CD4-positive, alpha-beta memory T cell (primary cell): ENCODE measurements at regions not wholly inside any gene's neighbourhood (a gene's known extent, or its start where the extent isn't known, plus 50 kb on each side); places are given as distances from the start of the nearest gene placed in this dataset.

ENCODE experiments used
- CTCF ChIA-PET: fragments of 350-600 bp; sonication (Branson Sonifier 250); formaldehyde crosslinking; loops from one replicate; lab custom pipeline; 2021; ENCODE audit warnings: inconsistent platforms; ENCODE audit not compliant: partially characterized antibody; lab: Charles Lee
- POLR2A ChIA-PET: fragments of 350-600 bp; sonication (Branson Sonifier 250); formaldehyde crosslinking; loops from one replicate; lab custom pipeline; 2021; ENCODE audit not compliant: partially characterized antibody; lab: Charles Lee
- DNase-seq, 5 donors: peaks; one replicate each; pipeline versions ENCODE4 v3.0.0 to v3.0.0-alpha.2; 2020 to 2022; ENCODE audit warnings: mixed read lengths in 1 of 5
- H3K27ac ChIP-seq: one replicate; pipeline ENCODE4 v1.7.0; 2013; ENCODE audit warnings: low read depth, low read length
- H3K27me3 ChIP-seq: 2 replicates; pipeline ENCODE4 v1.7.0; 2013; ENCODE audit warnings: mild to moderate bottlenecking, low read length, moderate library complexity; ENCODE audit not compliant: insufficient read depth
- H3K36me3 ChIP-seq: 2 replicates; pipeline ENCODE4 v1.7.0; 2013; ENCODE audit warnings: mild to moderate bottlenecking, low read length, moderate library complexity; ENCODE audit not compliant: insufficient read depth
- H3K4me1 ChIP-seq: 2 replicates; pipeline ENCODE4 v1.7.0; 2013; ENCODE audit warnings: mild to moderate bottlenecking, low read length, moderate library complexity; ENCODE audit not compliant: insufficient read depth
- H3K4me3 ChIP-seq, 2 donors: one replicate each; pipeline ENCODE4 v1.7.0; 2013; ENCODE audit warnings: low read length in 2 of 2, mild to moderate bottlenecking in 1 of 2
- H3K9me3 ChIP-seq, 2 donors: one replicate each; pipeline ENCODE4 v1.7.0; 2013; ENCODE audit warnings: low read length in 2 of 2, control low read depth in 1 of 2; ENCODE audit not compliant: control insufficient read depth in 1 of 2
- H3K27ac Mint-ChIP-seq, 7 donors: one replicate each; pipeline ENCODE4 v1.8.0; 2020 to 2021; ENCODE audit warnings: mixed read lengths in 7 of 7, mild to moderate bottlenecking in 6 of 7, inconsistent platforms in 3 of 7, moderate library complexity in 3 of 7
- H3K27me3 Mint-ChIP-seq, 2 donors: one replicate each; pipeline ENCODE4 v1.8.0; 2020 to 2021; ENCODE audit warnings: mixed read lengths in 2 of 2
- H3K36me3 Mint-ChIP-seq, 2 donors: one replicate each; pipeline ENCODE4 v1.8.0; 2020 to 2021; ENCODE audit warnings: mixed read lengths in 2 of 2, inconsistent platforms in 1 of 2, mild to moderate bottlenecking in 1 of 2
- H3K4me1 Mint-ChIP-seq, 4 donors: one replicate each; pipeline ENCODE4 v1.8.0; 2020 to 2021; ENCODE audit warnings: mixed read lengths in 4 of 4, mild to moderate bottlenecking in 1 of 4
- H3K4me3 Mint-ChIP-seq, 8 donors: one replicate each; pipeline ENCODE4 v1.8.0; 2020 to 2021; ENCODE audit warnings: mixed read lengths in 8 of 8, mild to moderate bottlenecking in 7 of 8, moderate library complexity in 6 of 8, inconsistent platforms in 3 of 8
- H3K9me3 Mint-ChIP-seq, 8 donors: one replicate each; pipeline ENCODE4 v1.8.0; 2020 to 2021; ENCODE audit warnings: mixed read lengths in 8 of 8, mild to moderate bottlenecking in 5 of 8, inconsistent platforms in 3 of 8, moderate library complexity in 1 of 8
- intact Hi-C: fragments of 100-400 bp; cut with micrococcal nuclease; formaldehyde crosslinking; loops from one replicate; pipeline ENCODE4 v1.15.1; 2023

- no peak for DNase-seq
- Mint-ChIP-seq H3K27me3 (peaks cover 11 to 14% of the 10 kb centered on the region in 2 donors), H3K4me3 (no peak overlapping the region), H3K36me3 (no peaks in the 10 kb centered on the region), H3K9me3 (no peaks in the 10 kb centered on the region), H3K27ac (no peak overlapping the region), H3K4me1 (peaks cover 0 to 4% (median 0%) of the 10 kb centered on the region in 4 donors)
- Histone ChIP-seq H3K4me1 (no peaks in the 10 kb centered on the region), H3K4me3 (no peak overlapping the region), H3K27ac (no peak overlapping the region), H3K36me3 (no peaks in the 10 kb centered on the region), H3K9me3 (no peaks in the 10 kb centered on the region), H3K27me3 (no peaks in the 10 kb centered on the region)
- ChIA-PET POLR2A (no interaction called here), CTCF (no interaction called here)
- intact Hi-C loops: no loop called here
Measured at GRCh38 chr17:79179334-79179733, 104.7 kb downstream of the ENGASE start.

DNA sequence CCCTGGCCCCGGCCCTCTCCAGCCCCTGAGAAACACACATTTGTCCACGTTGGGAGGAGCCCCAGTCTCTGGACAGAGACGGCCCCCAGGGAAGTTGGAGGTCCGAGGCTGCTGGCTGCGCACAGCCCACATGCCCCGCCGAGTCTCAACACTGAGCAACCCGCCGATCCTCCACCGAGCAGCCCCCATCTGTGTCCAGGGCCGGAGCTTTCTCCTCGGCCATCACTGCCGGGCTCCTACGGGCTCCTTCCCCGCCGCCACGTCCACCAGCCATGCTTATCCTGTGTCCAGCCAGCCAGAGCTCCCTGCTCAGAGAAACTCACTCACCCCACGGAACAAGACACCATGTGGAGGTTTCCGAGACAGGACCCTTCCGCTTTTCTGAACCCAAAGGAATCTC lies 103.3 kb downstream of the ENGASE start:
- Mint-ChIP-seq H3K36me3 (no peaks in the 10 kb centered on the region), H3K4me1 (no peaks in the 10 kb centered on the region), H3K27me3 (peaks cover 6 to 11% of the 10 kb centered on the region in 2 donors), H3K27ac (no peak overlapping the region), H3K9me3 (peaks cover 0 to 2% (median 0%) of the 10 kb centered on the region in 8 donors), H3K4me3 (no peak overlapping the region)
- Histone ChIP-seq H3K9me3 (no peaks in the 10 kb centered on the region), H3K27me3 (no peaks in the 10 kb centered on the region), H3K27ac (no peak overlapping the region), H3K4me1 (no peaks in the 10 kb centered on the region), H3K36me3 (no peaks in the 10 kb centered on the region), H3K4me3 (no peak overlapping the region)
- ChIA-PET CTCF (no interaction called here), POLR2A (no interaction called here)
- intact Hi-C loops: no loop called here
- no peak for DNase-seq

DNA sequence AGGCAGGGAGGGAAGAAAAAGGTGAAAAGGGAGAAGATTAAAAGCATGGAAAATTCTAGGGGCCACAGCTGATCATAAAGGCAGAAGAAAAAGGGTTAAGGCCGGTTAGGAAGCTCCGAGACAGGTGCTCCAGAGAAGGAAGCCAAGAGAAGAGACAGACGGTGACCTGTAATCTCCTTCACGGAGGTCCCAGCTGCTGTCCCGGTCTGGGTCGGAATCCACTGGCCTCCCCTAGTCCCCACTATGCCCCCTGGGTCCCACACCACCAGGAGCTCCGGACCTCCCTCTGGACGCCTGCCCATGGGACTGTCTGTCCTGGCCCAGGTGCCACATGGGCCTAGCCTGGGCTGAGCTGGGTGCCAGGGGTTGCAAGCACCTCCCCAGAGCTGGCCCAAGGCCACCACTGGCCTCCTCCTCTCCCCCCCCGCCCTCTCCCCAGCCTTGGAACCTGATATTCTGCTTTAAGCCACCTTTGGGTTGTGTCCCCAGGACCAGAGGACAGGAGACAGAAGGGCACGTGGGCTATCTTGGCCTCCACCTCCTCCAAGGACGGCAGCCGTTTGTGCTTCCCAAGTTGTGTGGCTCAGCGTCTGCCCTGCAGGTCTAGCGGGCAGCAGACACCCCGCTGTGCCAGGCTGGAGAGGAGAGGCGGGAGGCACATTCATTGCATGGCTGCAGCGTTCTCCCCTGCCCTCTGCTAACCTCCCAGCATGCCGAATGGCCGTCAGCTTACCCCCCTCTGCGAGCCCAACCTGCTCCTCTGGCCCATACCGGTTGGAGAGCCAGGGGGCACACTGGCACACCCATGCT lies 102.4 kb downstream of the ENGASE start:
- Histone ChIP-seq H3K4me3 (no peak overlapping the region), H3K4me1 (no peaks in the 10 kb centered on the region), H3K27ac (no peak overlapping the region), H3K36me3 (no peaks in the 10 kb centered on the region), H3K9me3 (no peaks in the 10 kb centered on the region), H3K27me3 (no peaks in the 10 kb centered on the region)
- CTCF ChIA-PET: no interaction called here
- no peak for DNase-seq
- Mint-ChIP-seq H3K27ac (no peak overlapping the region), H3K4me1 (no peaks in the 10 kb centered on the region), H3K9me3 (peaks cover 0 to 2% (median 0%) of the 10 kb centered on the region in 8 donors), H3K27me3 (peaks cover 5 to 9% of the 10 kb centered on the region in 2 donors), H3K4me3 (no peak overlapping the region), H3K36me3 (no peaks in the 10 kb centered on the region)
- POLR2A ChIA-PET: no interaction called here
- intact Hi-C loops: no loop called here

- ChIA-PET POLR2A (no interaction called here), CTCF (no interaction called here)
- Histone ChIP-seq H3K36me3 (no peaks in the 10 kb centered on the region), H3K4me3 (no peak overlapping the region), H3K4me1 (no peaks in the 10 kb centered on the region), H3K9me3 (no peaks in the 10 kb centered on the region), H3K27me3 (no peaks in the 10 kb centered on the region), H3K27ac (no peak overlapping the region)
- Mint-ChIP-seq H3K4me1 (no peaks in the 10 kb centered on the region), H3K36me3 (no peaks in the 10 kb centered on the region), H3K27me3 (peaks cover 2 to 8% of the 10 kb centered on the region in 2 donors), H3K9me3 (peaks cover 0 to 2% (median 0%) of the 10 kb centered on the region in 8 donors), H3K27ac (no peak overlapping the region), H3K4me3 (no peak overlapping the region)
- intact Hi-C loops: no loop called here
- no peak for DNase-seq
Measured at GRCh38 chr17:79174905-79175856, 100.6 kb downstream of the ENGASE start.

GRCh38 chr17:79174193-79174765 lies 99.7 kb downstream of the ENGASE start:
- ChIA-PET POLR2A (no interaction called here), CTCF (no interaction called here)
- H3K4me1 Mint-ChIP-seq: no peaks in the 10 kb centered on the region
- Histone ChIP-seq H3K27me3 (no peaks in the 10 kb centered on the region), H3K9me3 (no peaks in the 10 kb centered on the region), H3K27ac (no peak overlapping the region), H3K4me1 (no peaks in the 10 kb centered on the region), H3K4me3 (no peak overlapping the region), H3K36me3 (no peaks in the 10 kb centered on the region)
- H3K36me3 Mint-ChIP-seq: no peaks in the 10 kb centered on the region
- H3K9me3 Mint-ChIP-seq: peaks cover 0 to 2% (median 0%) of the 10 kb centered on the region in 8 donors
- H3K27me3 Mint-ChIP-seq: peaks cover 2 to 8% of the 10 kb centered on the region in 2 donors
- intact Hi-C loops: no loop called here
- DNase-seq: no peak
- H3K4me3 Mint-ChIP-seq: no peak overlapping the region
- peak overlapping the region in 1 of 7 donors; percentile 21 for H3K27ac Mint-ChIP-seq

GRCh38 chr17:79171188-79171587 lies 96.6 kb downstream of the ENGASE start:
- no peak for DNase-seq
- ChIA-PET POLR2A (no interaction called here), CTCF (interaction anchor here (0.6 kb wide), 1 partner anchor 23 kb away, joined by 3 read pairs; no protein-coding TSS in a partner anchor)
- Mint-ChIP-seq H3K4me3 (no peak overlapping the region), H3K27ac (no peak overlapping the region), H3K27me3 (peaks cover 2 to 8% of the 10 kb centered on the region in 2 donors), H3K9me3 (peaks cover 0 to 2% (median 0%) of the 10 kb centered on the region in 8 donors), H3K4me1 (no peaks in the 10 kb centered on the region), H3K36me3 (no peaks in the 10 kb centered on the region)
- no peaks in the 10 kb centered on the region for H3K36me3 ChIP-seq
- no peak overlapping the region for H3K27ac ChIP-seq
- H3K9me3 ChIP-seq: no peaks in the 10 kb centered on the region
- H3K27me3 ChIP-seq: no peaks in the 10 kb centered on the region
- H3K4me3 ChIP-seq: no peak overlapping the region
- H3K4me1 ChIP-seq: no peaks in the 10 kb centered on the region
- intact Hi-C loops: no loop called here

DNA sequence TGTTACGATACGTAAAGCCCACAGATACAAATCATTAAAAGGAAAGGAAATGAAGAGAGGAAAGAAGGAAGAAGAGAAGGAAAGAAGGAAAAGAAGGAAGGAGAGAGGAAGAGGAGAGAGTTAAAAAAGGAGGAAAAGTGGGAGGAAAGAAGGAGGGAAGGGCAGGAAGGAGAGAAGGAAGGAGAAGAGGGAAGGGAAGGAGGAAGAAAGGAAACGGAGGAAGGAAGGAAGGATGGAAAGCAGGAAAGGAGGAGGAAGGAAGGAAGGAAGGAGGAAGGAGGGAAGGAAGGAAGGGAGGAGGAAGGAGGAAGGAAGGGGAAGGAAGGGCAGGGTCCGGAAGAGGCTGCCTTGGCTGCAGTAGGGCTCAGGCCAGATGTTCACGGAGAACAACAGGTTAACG lies 95.2 kb downstream of the ENGASE start:
- H3K9me3 Mint-ChIP-seq: peaks cover 0 to 2% (median 0%) of the 10 kb centered on the region in 8 donors
- POLR2A ChIA-PET: no interaction called here
- H3K4me1 Mint-ChIP-seq: no peaks in the 10 kb centered on the region
- Histone ChIP-seq H3K9me3 (no peaks in the 10 kb centered on the region), H3K27me3 (no peaks in the 10 kb centered on the region), H3K4me1 (no peaks in the 10 kb centered on the region), H3K36me3 (no peaks in the 10 kb centered on the region), H3K27ac (no peak overlapping the region), H3K4me3 (no peak overlapping the region)
- intact Hi-C loops: no loop called here
- H3K27me3 Mint-ChIP-seq: peaks cover 2 to 8% of the 10 kb centered on the region in 2 donors
- CTCF ChIA-PET: no interaction called here
- H3K4me3 Mint-ChIP-seq: no peak overlapping the region
- no peaks in the 10 kb centered on the region for H3K36me3 Mint-ChIP-seq
- DNase-seq: no peak
- no peak overlapping the region for H3K27ac Mint-ChIP-seq
